GM21423 (cell line): ENCODE measurements at regions not wholly inside any gene's neighbourhood (a gene's known extent, or its start where the extent isn't known, plus 50 kb on each side); places are given as distances from the start of the nearest gene placed in this dataset.

Experiments used
- ATAC-seq: cut with Tn5 transposase; IDR thresholded peaks from one replicate; pipeline ENCODE4 v1.9.1; 2021; ENCODE audit warnings: mild to moderate bottlenecking, moderate library complexity; ENCODE audit not compliant: unreplicated experiment

- ATAC-seq: no peak
Measured at GRCh38 chr6:40083141-40083920, 149.1 kb upstream of the MOCS1 start.

- no peak for ATAC-seq
Measured at GRCh38 chr6:40082278-40083043, 148.2 kb upstream of the MOCS1 start.

GRCh38 chr6:40077736-40078135 is 143.5 kb upstream of the MOCS1 start:
- no peak for ATAC-seq

DNA sequence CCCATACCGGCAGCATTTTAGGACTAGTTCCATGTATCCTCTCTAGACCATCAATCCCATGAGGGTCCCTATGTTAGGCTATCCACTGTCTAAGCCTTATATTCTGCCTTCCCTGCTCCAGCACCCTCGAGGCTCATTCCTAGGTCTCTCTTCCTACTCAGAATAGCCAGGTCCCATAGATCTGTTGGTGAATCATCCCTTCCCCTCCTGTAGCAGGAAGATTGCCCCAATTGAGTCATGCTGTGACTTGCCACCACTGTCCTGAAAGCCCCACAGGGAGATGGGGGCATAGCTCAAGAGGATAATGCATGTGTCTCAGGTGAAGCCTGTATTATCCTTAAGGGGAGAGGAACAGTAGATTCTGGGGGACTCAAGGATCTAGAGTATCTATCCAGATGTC is 143.1 kb upstream of the MOCS1 start:
- no peak for ATAC-seq

DNA sequence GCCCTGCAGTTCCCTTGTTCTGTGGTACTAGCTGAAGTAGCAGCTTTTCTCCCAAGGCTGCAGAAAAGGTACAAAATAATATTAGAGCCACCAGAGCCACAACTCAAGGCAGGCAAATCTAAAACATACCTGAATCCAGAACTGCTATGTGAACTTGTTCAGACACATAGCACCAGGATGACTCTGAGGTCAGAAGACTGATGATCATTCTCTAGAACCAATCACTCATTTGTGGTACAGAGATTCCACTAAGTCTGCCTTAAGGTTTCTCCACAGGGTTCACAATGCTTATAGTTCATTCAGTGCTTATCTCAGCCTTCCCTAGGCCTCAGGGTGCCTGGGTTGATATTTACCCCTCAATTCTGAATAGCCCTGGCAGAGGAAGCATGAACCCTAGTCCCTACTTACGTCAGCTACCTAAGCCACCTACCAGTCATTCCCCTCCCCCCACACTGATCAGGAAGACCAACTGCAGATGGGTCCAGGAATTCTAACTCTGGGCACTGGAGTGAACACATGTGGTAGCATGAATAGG is 140.9 kb upstream of the MOCS1 start:
- ATAC-seq: no peak

GRCh38 chr6:40074306-40075055 is 140.2 kb upstream of the MOCS1 start:
- no peak for ATAC-seq

GRCh38 chr6:40066372-40066771 is 132.1 kb upstream of the MOCS1 start:
- no peak for ATAC-seq

DNA sequence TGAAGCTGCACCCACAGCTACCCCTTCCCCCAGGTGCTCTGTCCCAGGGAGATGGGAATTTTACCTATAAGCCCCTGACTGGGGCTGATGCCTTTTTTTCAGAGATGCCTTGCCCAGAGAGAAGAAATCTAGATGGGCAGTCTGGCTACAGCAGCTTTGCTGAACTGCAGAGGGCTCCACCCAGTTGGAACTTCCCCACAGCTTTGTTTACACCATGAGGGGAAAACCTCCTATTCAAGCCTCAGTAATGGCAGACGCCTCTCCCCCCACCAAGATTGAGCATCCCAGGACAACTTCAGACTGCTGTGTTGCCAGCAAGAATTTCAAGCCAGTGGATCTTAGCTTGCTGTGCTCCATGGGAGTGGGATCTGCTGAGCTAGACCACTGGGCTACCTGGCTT is 122.6 kb upstream of the MOCS1 start:
- ATAC-seq: no peak

- ATAC-seq: no peak
Measured at GRCh38 chr6:40054602-40055001, 120.3 kb upstream of the MOCS1 start.

DNA sequence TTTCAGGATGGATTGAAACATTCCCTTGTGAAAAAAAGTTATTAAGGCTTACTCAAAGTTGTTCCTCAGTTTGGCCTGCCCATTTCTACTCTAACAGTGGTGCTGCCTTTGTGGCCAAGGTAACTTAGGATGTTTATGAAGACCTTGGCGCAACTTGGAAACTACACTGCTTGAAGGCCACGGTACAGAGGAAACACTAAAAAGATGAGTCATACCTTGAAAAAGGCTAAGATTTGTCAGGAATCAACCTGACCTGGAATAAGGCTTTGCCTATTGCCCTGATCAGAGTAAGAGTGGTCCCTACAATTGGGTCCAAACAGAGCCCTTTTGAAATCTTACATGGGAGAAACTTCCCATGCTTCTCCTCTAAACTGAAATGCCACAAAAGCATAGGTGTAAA is 119.9 kb upstream of the MOCS1 start:
- no peak for ATAC-seq

GRCh38 chr6:40049128-40049527 is 114.9 kb upstream of the MOCS1 start:
- no peak for ATAC-seq

GRCh38 chr6:40044196-40044595 is 109.9 kb upstream of the MOCS1 start:
- no peak for ATAC-seq

- no peak for ATAC-seq
Measured at GRCh38 chr6:40042232-40042631, 108.0 kb upstream of the MOCS1 start.

GRCh38 chr6:40039042-40039441 is 104.8 kb upstream of the MOCS1 start:
- no peak for ATAC-seq

DNA sequence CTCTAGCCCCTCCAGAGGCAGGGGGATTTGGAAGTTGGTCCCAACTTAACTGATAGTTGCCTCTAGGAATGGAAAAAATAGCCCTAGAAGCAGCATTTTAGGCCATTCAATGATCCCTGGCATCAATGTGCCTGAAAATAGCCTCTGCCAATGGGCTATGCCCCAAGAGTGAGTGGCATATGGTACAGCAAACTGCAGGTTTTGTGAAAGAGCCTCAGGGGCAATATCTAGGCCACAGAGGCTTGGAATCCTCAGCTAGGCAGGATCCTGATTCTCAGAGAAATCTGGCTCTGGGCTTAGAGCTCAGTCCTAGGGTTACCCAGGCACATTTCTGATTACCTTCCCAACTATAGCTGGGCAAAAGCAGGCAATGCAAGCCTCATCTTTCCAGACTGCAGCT is 104.4 kb upstream of the MOCS1 start:
- no peak for ATAC-seq

DNA sequence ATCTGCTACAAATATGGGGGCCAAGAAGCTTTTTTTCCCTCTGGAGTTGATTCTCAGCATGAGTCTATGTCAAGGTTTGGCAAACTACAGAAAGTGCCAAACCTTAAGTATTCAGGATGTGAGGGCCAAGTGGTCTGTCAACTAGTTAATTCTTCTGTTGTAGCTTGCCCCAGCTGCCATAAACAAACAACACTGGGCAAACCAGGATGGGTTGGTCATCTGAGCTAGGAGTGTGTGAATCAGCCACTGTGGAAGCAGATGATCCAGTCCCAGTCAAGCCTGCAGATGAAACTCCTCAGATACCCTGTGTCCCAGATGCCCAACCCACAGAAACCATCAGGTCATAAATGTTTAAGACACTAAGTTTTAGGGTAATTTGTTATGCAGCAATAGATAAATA is 103.0 kb upstream of the MOCS1 start:
- ATAC-seq: no peak

DNA sequence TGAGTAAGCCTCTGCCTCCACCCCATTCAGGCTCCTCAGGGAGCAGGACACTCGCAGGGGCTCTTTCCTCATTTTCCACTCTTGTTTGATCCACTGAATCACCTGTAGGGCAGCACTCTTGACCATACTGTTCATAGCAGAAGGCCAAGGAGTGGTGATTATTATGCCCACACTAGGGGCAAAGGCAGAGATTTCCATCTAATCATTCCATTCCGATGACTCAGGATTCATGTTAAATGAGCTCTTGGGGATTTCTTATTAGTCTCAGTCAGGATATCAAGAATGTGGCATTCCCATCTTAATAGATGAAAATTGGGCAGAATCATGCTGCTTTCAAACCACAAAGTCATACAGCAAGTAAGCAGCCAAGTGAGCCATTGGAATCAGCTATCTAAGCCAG is 101.9 kb upstream of the MOCS1 start:
- no peak for ATAC-seq

DNA sequence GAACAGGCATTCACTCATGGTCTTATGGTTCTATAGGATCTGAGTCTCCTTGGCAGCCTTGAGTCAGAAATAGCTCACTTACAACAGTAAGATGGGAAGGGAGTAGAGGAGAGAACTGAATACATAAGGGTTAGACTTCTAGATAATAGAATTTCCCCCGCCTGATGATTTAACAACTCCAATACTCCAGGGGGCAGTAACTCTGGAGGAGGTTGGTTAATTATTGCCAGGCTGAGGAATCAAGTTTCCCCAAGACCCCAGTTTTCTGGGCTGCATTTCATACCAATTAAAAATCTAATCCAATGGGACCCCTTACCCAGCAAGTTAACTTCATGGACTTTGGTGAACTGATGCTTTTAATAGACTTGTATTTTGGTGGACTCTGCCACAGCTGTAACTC is 94.2 kb upstream of the MOCS1 start:
- ATAC-seq: no peak

GRCh38 chr6:40022867-40023266 is 88.6 kb upstream of the MOCS1 start:
- ATAC-seq: no peak

DNA sequence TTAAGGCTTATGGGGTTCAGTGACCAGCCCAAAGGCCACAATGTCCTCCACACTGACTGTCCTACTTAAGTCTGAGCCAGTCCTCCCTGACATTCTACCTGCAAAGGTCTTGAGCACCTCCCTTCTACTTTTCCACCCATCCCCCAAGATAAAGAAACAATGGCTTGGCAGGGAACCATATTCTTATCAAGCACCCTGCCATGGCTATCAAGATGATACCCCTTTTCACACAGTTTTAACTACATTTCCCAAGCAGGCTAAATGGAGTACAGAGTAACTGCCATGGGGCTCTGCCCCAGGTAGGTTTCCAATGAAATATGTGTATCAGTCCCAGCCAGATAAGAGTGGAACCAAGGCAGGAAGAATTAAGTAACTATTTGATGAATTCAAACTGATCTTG is 85.9 kb upstream of the MOCS1 start:
- no peak for ATAC-seq

- ATAC-seq: no peak
Measured at GRCh38 chr6:40015530-40015929, 81.3 kb upstream of the MOCS1 start.
